Kidney epithelial cell (primary cell): ENCODE measurements at regions not wholly inside any gene's neighbourhood (a gene's known extent, or its start where the extent isn't known, plus 50 kb on each side); places are given as distances from the start of the nearest gene placed in this dataset.

Source experiments
- DNase-seq: peaks from one replicate; pipeline ENCODE4 v3.0.0-alpha.2; 2010; ENCODE audit warnings: low read depth
- H3K27me3 ChIP-seq: 2 replicates; pipeline ENCODE4 v1.6.0; 2011; ENCODE audit warnings: low read length; ENCODE audit not compliant: control insufficient read depth, insufficient read depth
- H3K36me3 ChIP-seq: 2 replicates; pipeline ENCODE4 v1.5.1; 2011; ENCODE audit warnings: low read length; ENCODE audit not compliant: control insufficient read depth, insufficient read depth
- H3K4me3 ChIP-seq: 2 replicates; pipeline ENCODE4 v1.5.1; 2011; ENCODE audit warnings: low read depth, mild to moderate bottlenecking, control low read depth, low read length
- CTCF ChIP-seq: IDR thresholded peaks from 2 replicates; pipeline ENCODE4 v1.5.1; 2011; ENCODE audit warnings: mild to moderate bottlenecking, moderate library complexity, low read length, control low read depth, inconsistent platforms; ENCODE audit not compliant: insufficient read depth, poor library complexity, severe bottlenecking

- no peaks in the 10 kb centered on the region for H3K27me3 ChIP-seq
- no peak for TF ChIP-seq CTCF
- H3K36me3 ChIP-seq, result no peaks in the 10 kb centered on the region
- DNase-seq, result no peak
- no peak overlapping the region for H3K4me3 ChIP-seq
Measured at GRCh38 chr2:80894486-80894885, 589.9 kb upstream of the LRRTM1 start.

- TF ChIP-seq CTCF, result no peak
- Histone ChIP-seq H3K36me3 (no peaks in the 10 kb centered on the region), H3K27me3 (no peaks in the 10 kb centered on the region), H3K4me3 (no peak overlapping the region)
- DNase-seq, result no peak
Measured at GRCh38 chr2:80893711-80894110, 589.2 kb upstream of the LRRTM1 start.

GRCh38 chr2:80889009-80889408 is 584.5 kb upstream of the LRRTM1 start:
- no peaks in the 10 kb centered on the region for H3K36me3 ChIP-seq
- no peak overlapping the region for H3K4me3 ChIP-seq
- no peak for DNase-seq
- no peak for TF ChIP-seq CTCF
- H3K27me3 ChIP-seq, result no peaks in the 10 kb centered on the region

- no peaks in the 10 kb centered on the region for H3K36me3 ChIP-seq
- no peak for DNase-seq
- no peaks in the 10 kb centered on the region for H3K27me3 ChIP-seq
- TF ChIP-seq CTCF, result no peak
- no peak overlapping the region for H3K4me3 ChIP-seq
Measured at GRCh38 chr2:80887841-80888378, 583.4 kb upstream of the LRRTM1 start.

- no peaks in the 10 kb centered on the region for H3K27me3 ChIP-seq
- no peak overlapping the region for H3K4me3 ChIP-seq
- no peaks in the 10 kb centered on the region for H3K36me3 ChIP-seq
- DNase-seq, result no peak
- no peak for TF ChIP-seq CTCF
Measured at GRCh38 chr2:80874374-80874773, 569.8 kb upstream of the LRRTM1 start.

GRCh38 chr2:80869858-80870438 is 565.4 kb upstream of the LRRTM1 start:
- no peaks in the 10 kb centered on the region for H3K27me3 ChIP-seq
- no peak overlapping the region for H3K4me3 ChIP-seq
- DNase-seq, result no peak
- no peaks in the 10 kb centered on the region for H3K36me3 ChIP-seq
- no peak for TF ChIP-seq CTCF
